GM10266 (cell line): ENCODE measurements at regions not wholly inside any gene's neighbourhood (a gene's known extent, or its start where the extent isn't known, plus 50 kb on each side); places are given as distances from the start of the nearest gene placed in this dataset.

Experiments used
- DNase-seq: peaks from one replicate; pipeline ENCODE4 v3.0.0; 2012; ENCODE audit errors: extremely low spot score
- TF ChIP-seq, protein P1 (sequence below): IDR thresholded peaks from 2 replicates; pipeline ENCODE4 v1.5.1; 2012; ENCODE audit warnings: mild to moderate bottlenecking, low read depth; ENCODE audit not compliant: control insufficient read depth, insufficient read depth; ENCODE audit errors: missing control alignments

- TF ChIP-seq, protein P1, sequence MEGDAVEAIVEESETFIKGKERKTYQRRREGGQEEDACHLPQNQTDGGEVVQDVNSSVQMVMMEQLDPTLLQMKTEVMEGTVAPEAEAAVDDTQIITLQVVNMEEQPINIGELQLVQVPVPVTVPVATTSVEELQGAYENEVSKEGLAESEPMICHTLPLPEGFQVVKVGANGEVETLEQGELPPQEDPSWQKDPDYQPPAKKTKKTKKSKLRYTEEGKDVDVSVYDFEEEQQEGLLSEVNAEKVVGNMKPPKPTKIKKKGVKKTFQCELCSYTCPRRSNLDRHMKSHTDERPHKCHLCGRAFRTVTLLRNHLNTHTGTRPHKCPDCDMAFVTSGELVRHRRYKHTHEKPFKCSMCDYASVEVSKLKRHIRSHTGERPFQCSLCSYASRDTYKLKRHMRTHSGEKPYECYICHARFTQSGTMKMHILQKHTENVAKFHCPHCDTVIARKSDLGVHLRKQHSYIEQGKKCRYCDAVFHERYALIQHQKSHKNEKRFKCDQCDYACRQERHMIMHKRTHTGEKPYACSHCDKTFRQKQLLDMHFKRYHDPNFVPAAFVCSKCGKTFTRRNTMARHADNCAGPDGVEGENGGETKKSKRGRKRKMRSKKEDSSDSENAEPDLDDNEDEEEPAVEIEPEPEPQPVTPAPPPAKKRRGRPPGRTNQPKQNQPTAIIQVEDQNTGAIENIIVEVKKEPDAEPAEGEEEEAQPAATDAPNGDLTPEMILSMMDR: no peak
- DNase-seq: no peak
Observed at GRCh38 chr18:24885276-24885675, 424.8 kb downstream of the HRH4 start.

DNA sequence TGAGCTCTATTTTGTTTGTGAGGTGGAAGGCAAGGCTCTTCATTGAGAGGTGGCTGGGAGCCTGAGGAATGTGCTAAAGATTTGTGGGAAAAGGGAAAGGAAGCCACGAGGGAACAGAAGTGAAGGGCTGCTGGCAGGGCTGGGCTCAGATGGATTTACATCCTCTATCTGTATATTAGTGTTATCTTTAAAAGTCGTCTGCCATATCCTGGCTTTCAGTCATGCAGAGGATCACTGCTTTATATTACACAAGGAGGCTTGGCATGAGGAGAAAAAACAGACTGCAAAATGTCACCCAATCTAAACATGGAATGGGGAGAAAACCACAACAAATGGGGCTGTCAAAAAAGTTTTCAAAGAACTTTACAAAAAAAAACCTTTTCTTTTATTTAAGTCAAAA is 434.4 kb downstream of the HRH4 start:
- TF ChIP-seq, protein P1: no peak
- no peak for DNase-seq

- DNase-seq: no peak
- TF ChIP-seq, protein P1: no peak
Observed at GRCh38 chr18:24897461-24897860, 437.0 kb downstream of the HRH4 start.

- no peak for DNase-seq
- TF ChIP-seq, protein P1: no peak
Observed at GRCh38 chr18:24910221-24910620, 441.7 kb downstream of the ZNF521 start.

DNA sequence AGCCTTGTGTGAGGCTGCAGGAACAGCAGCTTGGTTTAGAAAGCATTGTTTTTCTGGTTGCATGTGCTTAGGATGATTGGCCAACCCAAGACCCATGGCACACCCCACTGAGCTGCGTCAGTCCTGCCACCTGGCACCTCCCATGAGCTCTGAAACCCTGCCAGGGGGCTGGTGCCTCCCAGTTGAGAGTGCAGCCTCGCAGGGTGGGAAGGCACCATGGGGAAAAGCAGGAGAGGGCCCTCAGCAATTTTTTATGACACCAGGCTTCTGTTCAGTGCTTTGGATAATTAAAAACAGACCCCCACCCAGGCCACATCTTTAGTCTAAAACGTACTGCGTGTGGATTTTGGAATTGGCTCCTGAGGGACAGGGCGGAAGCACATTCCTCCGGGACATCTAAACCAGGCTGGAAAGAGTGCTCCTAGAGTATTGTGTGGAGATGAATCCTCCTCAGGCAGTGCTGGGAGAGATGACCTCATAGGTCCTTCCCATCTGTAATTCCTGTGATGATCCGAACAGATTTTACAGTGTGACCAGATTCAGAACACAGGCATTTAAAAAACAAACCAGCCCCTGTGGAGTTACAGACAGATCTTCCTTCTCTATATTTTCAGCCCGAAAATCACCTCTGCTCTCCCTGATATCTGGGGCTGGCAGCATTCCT is 438.3 kb downstream of the ZNF521 start:
- TF ChIP-seq, protein P1: no peak
- no peak for DNase-seq

DNA sequence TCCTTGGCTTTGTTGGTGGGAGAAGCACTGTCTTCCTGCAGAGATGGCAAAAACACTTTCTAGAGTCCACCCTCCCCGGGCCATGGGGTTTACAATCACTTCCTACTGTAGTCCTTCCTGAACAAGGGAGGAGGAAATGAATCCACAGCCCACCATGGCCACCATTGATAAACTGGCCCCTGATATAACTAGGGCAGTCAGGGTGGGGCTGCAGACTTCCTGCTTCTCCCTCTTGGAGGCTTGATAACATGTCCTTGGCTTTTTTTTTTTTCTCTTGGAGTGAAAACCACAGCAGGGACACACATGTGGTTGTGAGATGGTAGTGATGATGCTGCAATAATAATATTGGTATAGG is 437.8 kb downstream of the ZNF521 start:
- TF ChIP-seq, protein P1: no peak
- no peak for DNase-seq

- no peak for DNase-seq
- TF ChIP-seq, protein P1: no peak
Observed at GRCh38 chr18:24914685-24915084, 437.3 kb downstream of the ZNF521 start.
